H1 (cell line): ENCODE measurements at regions not wholly inside any gene's neighbourhood (a gene's known extent, or its start where the extent isn't known, plus 50 kb on each side); places are given as distances from the start of the nearest gene placed in this dataset.

Source experiments
- BCL11A ChIP-seq, 2 experiments: IDR thresholded peaks; one replicate each; pipeline ENCODE4 v1.6.1; 2011; ENCODE audit warnings: low read depth in 2 of 2, low read length in 2 of 2, mild to moderate bottlenecking in 2 of 2
- CREB1 ChIP-seq: IDR thresholded peaks from 2 replicates; pipeline ENCODE4 v1.6.1; 2012; ENCODE audit warnings: inconsistent platforms
- CTCF ChIP-seq, 3 experiments: IDR thresholded peaks; 1 replicate in 2 of 3; 2 replicates in 1 of 3; pipeline versions ENCODE4 v1.5.1 to v1.6.1; 2011; ENCODE audit warnings: low read length in 3 of 3, mild to moderate bottlenecking in 3 of 3, inconsistent platforms in 2 of 3, low read depth in 1 of 3, moderate library complexity in 1 of 3; ENCODE audit not compliant: insufficient read depth in 1 of 3; ENCODE audit errors: control extremely low read depth in 1 of 3
- EGR1 ChIP-seq: IDR thresholded peaks from 2 replicates; pipeline ENCODE4 v1.6.1; 2011; ENCODE audit warnings: low read depth, low read length, borderline replicate concordance
- FOSL1 ChIP-seq: IDR thresholded peaks from 2 replicates; pipeline ENCODE4 v1.6.1; 2011; ENCODE audit warnings: mild to moderate bottlenecking, low read depth, low read length, moderate library complexity; ENCODE audit not compliant: insufficient read depth
- HDAC2 ChIP-seq, 2 experiments: fragments of 300-600 bp in 1 of 2; sonication (generic) in 1 of 2; IDR thresholded peaks; 2 replicates each; pipeline ENCODE4 v1.6.1; 2011 to 2012; ENCODE audit warnings: low read depth in 2 of 2, low read length in 2 of 2, mild to moderate bottlenecking in 2 of 2, moderate library complexity in 2 of 2, borderline replicate concordance in 1 of 2, inconsistent platforms in 1 of 2
- JUND ChIP-seq: IDR thresholded peaks from 2 replicates; pipeline ENCODE4 v1.6.1; 2011; ENCODE audit warnings: mild to moderate bottlenecking, improper control_type of control experiment, low read length
- MAFK ChIP-seq: IDR thresholded peaks from 2 replicates; pipeline ENCODE4 v1.6.1; 2012; ENCODE audit warnings: low read depth, mild to moderate bottlenecking, improper control_type of control experiment, low read length
- SP1 ChIP-seq: IDR thresholded peaks from 2 replicates; pipeline ENCODE4 v1.6.1; 2011; ENCODE audit warnings: low read depth, low read length
- TBP ChIP-seq: IDR thresholded peaks from 2 replicates; pipeline ENCODE4 v1.6.1; 2011; ENCODE audit warnings: low read depth, low read length, improper control_type of control experiment

- no peak for TF ChIP-seq CTCF (IDR thresholded peaks at IDR 0.05; ENCODE audit: control extremely low read depth in 1 of 3, insufficient read depth in 1 of 3, low read depth in 1 of 3, low read length in 3 of 3)
- no peak for TF ChIP-seq EGR1
- TF ChIP-seq CREB1: no peak
- TF ChIP-seq BCL11A (IDR thresholded peaks at IDR 0.05; ENCODE audit: low read depth in 2 of 2, low read length in 2 of 2): no peak
- TF ChIP-seq MAFK: no peak
- no peak for TF ChIP-seq SP1
- TF ChIP-seq JUND: no peak
- TF ChIP-seq FOSL1: no peak
- no peak for TF ChIP-seq TBP
- no peak for TF ChIP-seq HDAC2 (IDR thresholded peaks at IDR 0.05; ENCODE audit: borderline replicate concordance in 1 of 2, low read depth in 2 of 2, low read length in 2 of 2)
Measured at GRCh38 chr16:89027281-89027680, 50.3 kb upstream of the CBFA2T3 start.
